ENCODE measurements at regions not wholly inside any gene's neighbourhood (a gene's known extent, or its start where the extent isn't known, plus 50 kb on each side); places are given as distances from the start of the nearest gene placed in this dataset.

GRCh38 chr1:103254691-103255090, 146.4 kb upstream of the COL11A1 start:
- no peak for DNase-seq (ENCODE audit: low read depth, low spot score)

GRCh38 chr1:103250441-103250861, 142.1 kb upstream of the COL11A1 start:
- DNase-seq (ENCODE audit: low read depth, low spot score), result peak; percentile 77

- no peak for DNase-seq (ENCODE audit: low read depth, low spot score)
These were observed 140.2 kb upstream of the COL11A1 start for GRCh38 chr1:103248417-103249102.

GRCh38 chr1:103247517-103247916, 139.2 kb upstream of the COL11A1 start:
- DNase-seq (ENCODE audit: low read depth, low spot score), result no peak

GRCh38 chr1:103243481-103243880, 135.2 kb upstream of the COL11A1 start:
- DNase-seq (ENCODE audit: low read depth, low spot score), result no peak

- DNase-seq (ENCODE audit: low read depth, low spot score), result no peak
These were observed 130.7 kb upstream of the COL11A1 start for GRCh38 chr1:103239034-103239433.

GRCh38 chr1:103230061-103230460, 121.7 kb upstream of the COL11A1 start:
- no peak for DNase-seq (ENCODE audit: low read depth, low spot score)

GRCh38 chr1:103220631-103221041, 112.3 kb upstream of the COL11A1 start:
- DNase-seq (ENCODE audit: low read depth, low spot score), result no peak

- DNase-seq (ENCODE audit: low read depth, low spot score), result no peak
These were observed 110.5 kb upstream of the COL11A1 start for GRCh38 chr1:103218821-103219220.

- no peak for DNase-seq (ENCODE audit: low read depth, low spot score)
These were observed 110.0 kb upstream of the COL11A1 start for GRCh38 chr1:103218369-103218768.

- no peak for DNase-seq (ENCODE audit: low read depth, low spot score)
These were observed 102.8 kb upstream of the COL11A1 start for GRCh38 chr1:103211073-103211472.

- DNase-seq (ENCODE audit: low read depth, low spot score), result no peak
These were observed 100.5 kb upstream of the COL11A1 start for GRCh38 chr1:103208844-103209243.

GRCh38 chr1:103199001-103199400, 90.7 kb upstream of the COL11A1 start:
- DNase-seq (ENCODE audit: low read depth, low spot score), result no peak

- no peak for DNase-seq (ENCODE audit: low read depth, low spot score)
These were observed 89.8 kb upstream of the COL11A1 start for GRCh38 chr1:103198076-103198475.

- DNase-seq (ENCODE audit: low read depth, low spot score), result no peak
These were observed 88.9 kb upstream of the COL11A1 start for GRCh38 chr1:103197216-103197615.

- no peak for DNase-seq (ENCODE audit: low read depth, low spot score)
These were observed 86.7 kb upstream of the COL11A1 start for GRCh38 chr1:103194984-103195383.

- DNase-seq (ENCODE audit: low read depth, low spot score), result no peak
These were observed 85.7 kb upstream of the COL11A1 start for GRCh38 chr1:103194060-103194459.

GRCh38 chr1:103191327-103191726, 83.0 kb upstream of the COL11A1 start:
- no peak for DNase-seq (ENCODE audit: low read depth, low spot score)

GRCh38 chr1:103190766-103191165, 82.4 kb upstream of the COL11A1 start:
- no peak for DNase-seq (ENCODE audit: low read depth, low spot score)

GRCh38 chr1:103187673-103188072, 79.4 kb upstream of the COL11A1 start:
- no peak for DNase-seq (ENCODE audit: low read depth, low spot score)

- no peak for DNase-seq (ENCODE audit: low read depth, low spot score)
These were observed 72.3 kb upstream of the COL11A1 start for GRCh38 chr1:103180660-103181059.

GRCh38 chr1:103177108-103177775, 68.9 kb upstream of the COL11A1 start:
- DNase-seq (ENCODE audit: low read depth, low spot score), result no peak

- no peak for DNase-seq (ENCODE audit: low read depth, low spot score)
These were observed 62.8 kb upstream of the COL11A1 start for GRCh38 chr1:103171041-103171590.
